ENCODE measurements at regions not wholly inside any gene's neighbourhood (a gene's known extent, or its start where the extent isn't known, plus 50 kb on each side); places are given as distances from the start of the nearest gene placed in this dataset.

GRCh38 chr5:113809626-113810025 is 296.1 kb downstream of the YTHDC2 start:
- no peaks in the 10 kb centered on the region for H3K9me3 Mint-ChIP-seq (ENCODE audit: unreplicated experiment)
- intact Hi-C loops (cut with micrococcal nuclease; ENCODE audit: unreplicated experiment), result loop anchor here (5.0 to 10.0 kb wide), 3 partner anchors 135 to 635 kb away; no protein-coding TSS in a partner anchor
- BruUV-seq (replicated peaks), result no TSS peak
- H3K27ac Mint-ChIP-seq (ENCODE audit: unreplicated experiment), result no peak overlapping the region
- no peaks in the 10 kb centered on the region for H3K4me1 Mint-ChIP-seq (ENCODE audit: low read depth, unreplicated experiment)
- H3K4me1 ChIP-seq, result no peaks in the 10 kb centered on the region
- peaks cover 3% of the 10 kb centered on the region for H3K27me3 Mint-ChIP-seq (ENCODE audit: insufficient read depth, unreplicated experiment)
- H3K9me3 ChIP-seq, result no peaks in the 10 kb centered on the region
- H3K36me3 ChIP-seq (ENCODE audit: control insufficient read depth, insufficient read depth, low read length), result no peaks in the 10 kb centered on the region
- TF ChIP-seq CTCF (IDR thresholded peaks at IDR 0.05; ENCODE audit: insufficient read depth in 1 of 2, low read depth in 1 of 2, low read length in 1 of 2, severe bottlenecking in 1 of 2, unreplicated experiment in 1 of 2), result no peak
- no peaks in the 10 kb centered on the region for H3K27me3 ChIP-seq (replicated peaks; ENCODE audit: control insufficient read depth, insufficient read depth, low read length)
- no peak for DNase-seq
- CTCF ChIA-PET, result no interaction called here
- H3K4me3 Mint-ChIP-seq (ENCODE audit: unreplicated experiment), result no peak overlapping the region
- POLR2A ChIA-PET, result no interaction called here
- H3K4me3 ChIP-seq (ENCODE audit: low read depth, low read length), result no peak overlapping the region
- no peaks in the 10 kb centered on the region for H3K36me3 Mint-ChIP-seq (ENCODE audit: insufficient read depth, unreplicated experiment)

- no peaks in the 10 kb centered on the region for H3K9me3 ChIP-seq
- ChIA-PET CTCF (interaction anchor here (0.6 kb wide), 1 partner anchor 134 kb away, joined by 3 read pairs; no protein-coding TSS in a partner anchor), POLR2A (no interaction called here)
- no peak for TF ChIP-seq CTCF (IDR thresholded peaks at IDR 0.05; ENCODE audit: insufficient read depth in 1 of 2, low read depth in 1 of 2, low read length in 1 of 2, severe bottlenecking in 1 of 2, unreplicated experiment in 1 of 2)
- Mint-ChIP-seq H3K4me1 (ENCODE audit: low read depth, unreplicated experiment) (no peaks in the 10 kb centered on the region), H3K9me3 (ENCODE audit: unreplicated experiment) (no peaks in the 10 kb centered on the region), H3K4me3 (ENCODE audit: unreplicated experiment) (no peak overlapping the region), H3K27me3 (ENCODE audit: insufficient read depth, unreplicated experiment) (peaks cover 5% of the 10 kb centered on the region), H3K27ac (ENCODE audit: unreplicated experiment) (no peak overlapping the region), H3K36me3 (ENCODE audit: insufficient read depth, unreplicated experiment) (no peaks in the 10 kb centered on the region)
- no peaks in the 10 kb centered on the region for H3K27me3 ChIP-seq (replicated peaks; ENCODE audit: control insufficient read depth, insufficient read depth, low read length)
- H3K36me3 ChIP-seq (ENCODE audit: control insufficient read depth, insufficient read depth, low read length), result no peaks in the 10 kb centered on the region
- H3K4me1 ChIP-seq, result no peaks in the 10 kb centered on the region
- no TSS peak for BruUV-seq (replicated peaks)
- intact Hi-C loops (cut with micrococcal nuclease; ENCODE audit: unreplicated experiment), result no loop called here
- H3K4me3 ChIP-seq (ENCODE audit: low read depth, low read length), result no peak overlapping the region
- no peak for DNase-seq
These were observed 300.0 kb downstream of the YTHDC2 start for GRCh38 chr5:113813466-113813865.

- Histone ChIP-seq H3K4me1 (no peaks in the 10 kb centered on the region), H3K27me3 (replicated peaks; ENCODE audit: control insufficient read depth, insufficient read depth, low read length) (no peaks in the 10 kb centered on the region), H3K4me3 (ENCODE audit: low read depth, low read length) (no peak overlapping the region), H3K36me3 (ENCODE audit: control insufficient read depth, insufficient read depth, low read length) (no peaks in the 10 kb centered on the region), H3K9me3 (no peaks in the 10 kb centered on the region)
- no peak overlapping the region for H3K4me3 Mint-ChIP-seq (ENCODE audit: unreplicated experiment)
- CTCF ChIA-PET, result no interaction called here
- no TSS peak for BruUV-seq (replicated peaks)
- no peak for DNase-seq
- intact Hi-C loops (cut with micrococcal nuclease; ENCODE audit: unreplicated experiment), result no loop called here
- H3K36me3 Mint-ChIP-seq (ENCODE audit: insufficient read depth, unreplicated experiment), result no peaks in the 10 kb centered on the region
- no peak for TF ChIP-seq CTCF (IDR thresholded peaks at IDR 0.05; ENCODE audit: insufficient read depth in 1 of 2, low read depth in 1 of 2, low read length in 1 of 2, severe bottlenecking in 1 of 2, unreplicated experiment in 1 of 2)
- peaks cover 3% of the 10 kb centered on the region for H3K27me3 Mint-ChIP-seq (ENCODE audit: insufficient read depth, unreplicated experiment)
- H3K4me1 Mint-ChIP-seq (ENCODE audit: low read depth, unreplicated experiment), result no peaks in the 10 kb centered on the region
- POLR2A ChIA-PET, result no interaction called here
- H3K27ac Mint-ChIP-seq (ENCODE audit: unreplicated experiment), result no peak overlapping the region
- H3K9me3 Mint-ChIP-seq (ENCODE audit: unreplicated experiment), result no peaks in the 10 kb centered on the region
These were observed 304.2 kb downstream of the YTHDC2 start for GRCh38 chr5:113817683-113818082.
